ENCODE measurements at regions not wholly inside any gene's neighbourhood (a gene's known extent, or its start where the extent isn't known, plus 50 kb on each side); places are given as distances from the start of the nearest gene placed in this dataset.

DNA sequence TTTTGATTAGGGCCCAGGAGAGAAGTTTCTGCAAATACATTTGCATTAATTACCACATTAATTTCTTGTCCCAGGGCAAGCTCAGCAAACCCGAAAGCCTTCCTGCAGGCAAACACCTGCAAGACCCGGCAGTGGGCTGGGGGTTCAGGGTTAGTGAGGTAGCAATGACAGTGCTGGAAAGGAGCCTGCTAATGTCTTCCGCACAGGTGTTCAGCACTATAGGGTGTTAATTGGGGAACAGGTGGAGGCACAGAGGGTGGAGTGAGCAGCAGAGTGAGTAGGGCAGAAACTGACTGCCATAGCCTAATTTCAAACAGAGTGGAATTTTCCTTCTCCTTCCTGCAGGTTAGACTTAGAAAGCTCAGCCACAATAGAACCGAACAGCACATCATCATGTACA is 50.9 kb upstream of the UBASH3B start:
- no peak overlapping the region for H3K4me3 ChIP-seq
- H2AFZ ChIP-seq (replicated peaks) = no peak overlapping the region
- H3K27me3 ChIP-seq = no peaks in the 10 kb centered on the region
- Mint-ChIP-seq H3K36me3 (no peaks in the 10 kb centered on the region), H3K4me1 (no peaks in the 10 kb centered on the region), H3K4me3 (no peak overlapping the region), H3K27ac (no peak overlapping the region), H3K27me3 (ENCODE audit: insufficient read depth, low read depth) (peaks cover 2% of the 10 kb centered on the region), H3K9me3 (no peaks in the 10 kb centered on the region)
- H3K4me1 ChIP-seq = no peaks in the 10 kb centered on the region
- no peaks in the 10 kb centered on the region for H3F3A ChIP-seq (ENCODE audit: low read depth)
- H3K9me3 ChIP-seq (ENCODE audit: low read depth) = no peaks in the 10 kb centered on the region
- H3K9ac ChIP-seq = no peak overlapping the region
- no peaks in the 10 kb centered on the region for H3K79me2 ChIP-seq (ENCODE audit: low read depth)
- no peak for DNase-seq (ENCODE audit: low spot score)
- TF ChIP-seq EZH2phosphoT487 (IDR thresholded peaks at IDR 0.05) = no peak
- TF ChIP-seq EZH2 (IDR thresholded peaks at IDR 0.05) = no peak
- TF ChIP-seq, protein P1, sequence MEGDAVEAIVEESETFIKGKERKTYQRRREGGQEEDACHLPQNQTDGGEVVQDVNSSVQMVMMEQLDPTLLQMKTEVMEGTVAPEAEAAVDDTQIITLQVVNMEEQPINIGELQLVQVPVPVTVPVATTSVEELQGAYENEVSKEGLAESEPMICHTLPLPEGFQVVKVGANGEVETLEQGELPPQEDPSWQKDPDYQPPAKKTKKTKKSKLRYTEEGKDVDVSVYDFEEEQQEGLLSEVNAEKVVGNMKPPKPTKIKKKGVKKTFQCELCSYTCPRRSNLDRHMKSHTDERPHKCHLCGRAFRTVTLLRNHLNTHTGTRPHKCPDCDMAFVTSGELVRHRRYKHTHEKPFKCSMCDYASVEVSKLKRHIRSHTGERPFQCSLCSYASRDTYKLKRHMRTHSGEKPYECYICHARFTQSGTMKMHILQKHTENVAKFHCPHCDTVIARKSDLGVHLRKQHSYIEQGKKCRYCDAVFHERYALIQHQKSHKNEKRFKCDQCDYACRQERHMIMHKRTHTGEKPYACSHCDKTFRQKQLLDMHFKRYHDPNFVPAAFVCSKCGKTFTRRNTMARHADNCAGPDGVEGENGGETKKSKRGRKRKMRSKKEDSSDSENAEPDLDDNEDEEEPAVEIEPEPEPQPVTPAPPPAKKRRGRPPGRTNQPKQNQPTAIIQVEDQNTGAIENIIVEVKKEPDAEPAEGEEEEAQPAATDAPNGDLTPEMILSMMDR (IDR thresholded peaks at IDR 0.05) = no peak
- no peaks in the 10 kb centered on the region for H4K20me1 ChIP-seq (ENCODE audit: low read depth)
- no peaks in the 10 kb centered on the region for H3K36me3 ChIP-seq
- no peak overlapping the region for H3K27ac ChIP-seq
- H3K4me2 ChIP-seq = no peak overlapping the region

DNA sequence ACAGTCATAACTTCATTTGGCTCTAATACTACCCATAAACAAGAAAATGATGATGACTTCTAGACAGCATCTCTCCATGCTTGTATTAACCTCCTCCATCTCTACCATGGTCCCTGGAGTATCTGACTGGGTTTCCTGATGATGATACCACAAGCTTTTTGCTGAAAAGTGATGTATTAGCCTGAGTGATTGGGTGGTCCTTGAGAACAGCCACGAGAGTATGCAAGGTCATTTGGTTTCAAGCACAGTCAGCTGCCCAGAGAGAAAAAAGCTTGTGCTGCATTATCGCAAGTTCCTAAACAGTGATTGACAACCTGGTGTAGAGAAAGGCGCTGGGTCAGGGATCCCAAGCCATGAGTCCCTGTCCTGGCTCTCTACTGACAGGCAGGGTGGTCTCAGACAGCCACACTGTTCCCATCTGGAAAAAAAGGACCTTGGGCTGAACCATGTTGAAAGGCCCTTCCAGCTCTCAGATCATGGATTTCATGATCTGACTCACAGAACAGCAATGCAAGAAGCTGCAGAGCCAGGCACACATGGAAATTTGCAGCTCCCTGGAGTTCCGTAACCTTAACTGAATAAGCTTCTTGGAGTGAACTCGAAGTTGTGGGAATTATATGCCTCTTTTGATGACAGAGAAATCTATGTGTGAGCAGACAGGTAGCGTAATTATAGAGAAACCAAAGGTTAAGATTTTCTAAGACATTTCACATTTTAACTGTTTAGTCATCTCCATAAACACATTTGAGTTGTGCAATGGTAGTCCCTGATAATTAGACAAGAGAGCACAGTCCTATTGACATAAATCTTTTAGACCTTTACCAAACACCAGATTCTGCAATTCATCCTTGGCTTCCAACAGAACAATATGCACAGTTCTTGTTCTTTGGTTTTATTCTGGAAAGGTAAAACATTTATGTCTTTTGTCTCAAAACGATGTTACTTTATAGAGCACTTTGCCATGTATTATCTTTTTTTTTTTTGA is 54.1 kb upstream of the UBASH3B start:
- Histone ChIP-seq H3K4me3 (no peak overlapping the region), H3F3A (ENCODE audit: low read depth) (no peaks in the 10 kb centered on the region), H3K36me3 (no peaks in the 10 kb centered on the region), H3K9ac (no peak overlapping the region), H3K9me3 (ENCODE audit: low read depth) (no peaks in the 10 kb centered on the region), H3K79me2 (ENCODE audit: low read depth) (no peaks in the 10 kb centered on the region), H3K27ac (no peak overlapping the region), H3K4me1 (no peaks in the 10 kb centered on the region), H4K20me1 (ENCODE audit: low read depth) (no peaks in the 10 kb centered on the region), H3K4me2 (no peak overlapping the region), H3K27me3 (no peaks in the 10 kb centered on the region), H2AFZ (replicated peaks) (no peak overlapping the region)
- no peak for DNase-seq (ENCODE audit: low spot score)
- Mint-ChIP-seq H3K27ac (no peak overlapping the region), H3K27me3 (ENCODE audit: insufficient read depth, low read depth) (peaks cover 5% of the 10 kb centered on the region), H3K4me1 (no peaks in the 10 kb centered on the region), H3K9me3 (no peaks in the 10 kb centered on the region), H3K4me3 (no peak overlapping the region), H3K36me3 (no peaks in the 10 kb centered on the region)
- no peak for TF ChIP-seq EZH2phosphoT487 (IDR thresholded peaks at IDR 0.05)
- TF ChIP-seq EZH2 (IDR thresholded peaks at IDR 0.05) = no peak
- TF ChIP-seq, protein P1 (IDR thresholded peaks at IDR 0.05) = no peak

DNA sequence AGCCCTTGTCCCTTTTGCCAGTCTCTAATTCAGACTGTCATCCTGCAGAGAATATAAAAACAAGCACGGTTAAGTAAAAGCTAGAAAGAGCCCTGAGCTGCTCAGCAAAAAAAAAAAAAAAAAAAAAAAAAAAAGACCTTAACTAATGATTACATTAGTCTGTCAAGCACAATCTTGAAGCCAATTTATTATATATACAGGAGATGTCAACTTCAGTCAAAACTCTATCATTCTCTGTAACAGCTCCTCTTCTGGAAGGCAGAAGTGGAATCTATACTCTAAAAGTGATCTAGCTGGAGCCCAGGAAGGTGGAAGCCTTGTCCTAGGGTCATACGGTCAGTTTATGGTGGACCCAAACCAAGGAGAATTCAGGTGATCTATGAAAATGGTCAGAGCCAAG is 55.2 kb upstream of the UBASH3B start:
- Mint-ChIP-seq H3K4me3 (no peak overlapping the region), H3K4me1 (no peaks in the 10 kb centered on the region), H3K27ac (no peak overlapping the region), H3K27me3 (ENCODE audit: insufficient read depth, low read depth) (peaks cover 5% of the 10 kb centered on the region), H3K9me3 (no peaks in the 10 kb centered on the region), H3K36me3 (no peaks in the 10 kb centered on the region)
- no peak overlapping the region for H2AFZ ChIP-seq (replicated peaks)
- H3K9ac ChIP-seq = no peak overlapping the region
- no peaks in the 10 kb centered on the region for H3F3A ChIP-seq (ENCODE audit: low read depth)
- TF ChIP-seq, protein P1 (IDR thresholded peaks at IDR 0.05) = no peak
- no peak for TF ChIP-seq EZH2 (IDR thresholded peaks at IDR 0.05)
- TF ChIP-seq EZH2phosphoT487 (IDR thresholded peaks at IDR 0.05) = no peak
- no peaks in the 10 kb centered on the region for H3K36me3 ChIP-seq
- no peak for DNase-seq (ENCODE audit: low spot score)
- no peaks in the 10 kb centered on the region for H3K27me3 ChIP-seq
- H3K27ac ChIP-seq = no peak overlapping the region
- H3K4me3 ChIP-seq = no peak overlapping the region
- no peaks in the 10 kb centered on the region for H3K9me3 ChIP-seq (ENCODE audit: low read depth)
- no peaks in the 10 kb centered on the region for H4K20me1 ChIP-seq (ENCODE audit: low read depth)
- H3K4me2 ChIP-seq = no peak overlapping the region
- H3K79me2 ChIP-seq (ENCODE audit: low read depth) = no peaks in the 10 kb centered on the region
- H3K4me1 ChIP-seq = no peaks in the 10 kb centered on the region
